HepG2 (cell line): ENCODE measurements at regions not wholly inside any gene's neighbourhood (a gene's known extent, or its start where the extent isn't known, plus 50 kb on each side); places are given as distances from the start of the nearest gene placed in this dataset.

Source experiments
- ATAC-seq: fragments of 200-7000 bp; cut with Tn5 transposase; 3 replicates; pipeline ENCODE4 v1.9.1; 2020; ENCODE audit warnings: mild to moderate bottlenecking, moderate library complexity
- BruUV-seq: library from RNA; stranded (reverse); fragments of 400-500 nt; replicated peaks from 2 replicates; lab custom pipeline; 2021; lab: Mats Ljungman, UMichigan
- CTCF ChIA-PET: fragments of 300-600 bp; formaldehyde crosslinking; extraction: SDS; loops from one replicate; lab custom pipeline; 2021; ENCODE audit warnings: low total read pairs, inconsistent platforms, low intra/inter-chr PET ratio; lab: Yijun Ruan, JAX
- POLR2A ChIA-PET: fragments of 350-600 bp; sonication (Branson Sonifier 250); formaldehyde crosslinking; loops from one replicate; lab custom pipeline; 2020; ENCODE audit warnings: antibody characterized with exemption, inconsistent platforms; lab: Yijun Ruan, JAX
- DNase-seq: peaks from one replicate; pipeline ENCODE4 v3.0.0-alpha.2; 2015; ENCODE audit warnings: low spot score
- FAIRE-seq: peaks from 3 replicates; lab custom pipeline; 2011; peaks lifted over from hg19 to GRCh38; lab: Jason Lieb, UNC
- H2AFZ ChIP-seq: one replicate; pipeline ENCODE4 v1.6.1; 2011; ENCODE audit warnings: low read length, inconsistent platforms
- H3K27ac ChIP-seq: fragments of 300-600 bp; 3 replicates; pipeline ENCODE4 v1.8.0; 2011; ENCODE audit warnings: mixed run types, mild to moderate bottlenecking, mixed read lengths, low read length, inconsistent platforms; ENCODE audit not compliant: insufficient read depth; ENCODE audit errors: extremely low read length
- H3K27me3 ChIP-seq, 2 experiments: fragments of 200-600 bp in 1 of 2; 2 replicates in 1 of 2; 3 replicates in 1 of 2; pipeline versions ENCODE4 v1.6.0 to v1.8.0; 2011; ENCODE audit warnings: low read length in 2 of 2, mild to moderate bottlenecking in 2 of 2, moderate library complexity in 2 of 2, inconsistent platforms in 1 of 2; ENCODE audit not compliant: insufficient read depth in 2 of 2, control insufficient read depth in 1 of 2
- H3K36me3 ChIP-seq, 2 experiments: fragments of 200-600 bp in 1 of 2; replicated peaks in 1 of 2; 2 replicates in 1 of 2; 3 replicates in 1 of 2; pipeline versions ENCODE4 v1.5.1 to v1.8.0; 2011; ENCODE audit warnings: low read length in 2 of 2, inconsistent platforms in 1 of 2; ENCODE audit not compliant: insufficient read depth in 2 of 2, control insufficient read depth in 1 of 2
- H3K4me1 ChIP-seq: 2 replicates; pipeline ENCODE4 v1.5.1; 2012; ENCODE audit warnings: low read length, inconsistent platforms; ENCODE audit not compliant: insufficient read depth
- H3K4me2 ChIP-seq: 2 replicates; pipeline ENCODE4 v1.6.0; 2011; ENCODE audit warnings: low read depth, low read length, inconsistent platforms
- H3K4me3 ChIP-seq, 3 experiments: fragments of 200-600 bp in 1 of 3; sonication (generic), shearing (Covaris generic) in 1 of 3; replicated peaks in 1 of 3; 2 replicates each; pipeline ENCODE4 v1.5.1; 2011 to 2016; ENCODE audit warnings: low read length in 3 of 3, inconsistent platforms in 2 of 3, low read depth in 2 of 3, mild to moderate bottlenecking in 2 of 3, control low read depth in 1 of 3, mixed read lengths in 1 of 3; ENCODE audit not compliant: insufficient read depth in 1 of 3
- H3K79me2 ChIP-seq: one replicate; pipeline ENCODE4 v1.6.1; 2011; ENCODE audit warnings: low read length, inconsistent platforms; ENCODE audit not compliant: insufficient read depth
- H3K9ac ChIP-seq: 2 replicates; pipeline ENCODE4 v1.6.0; 2011; ENCODE audit warnings: mild to moderate bottlenecking, low read depth, low read length, inconsistent platforms; ENCODE audit not compliant: insufficient read depth
- H3K9me3 ChIP-seq: 2 replicates; pipeline ENCODE4 v1.5.1; 2012; ENCODE audit warnings: mild to moderate bottlenecking, low read length
- H4K20me1 ChIP-seq: 2 replicates; pipeline ENCODE4 v1.6.0; 2011; ENCODE audit warnings: inconsistent platforms, mild to moderate bottlenecking, low read length, moderate library complexity; ENCODE audit not compliant: insufficient read depth
- ARNT ChIP-seq: fragments of 450-650 bp; IDR thresholded peaks from 2 replicates; pipeline ENCODE4 v1.6.1; 2017
- ASH2L ChIP-seq: fragments of 300-600, 200-600 bp; sonication (generic); IDR thresholded peaks from 2 replicates; pipeline ENCODE4 v1.7.0; 2017; ENCODE audit warnings: low read depth, mild to moderate bottlenecking, moderate library complexity, mixed read lengths, low read length; ENCODE audit not compliant: insufficient read length
- ATRX ChIP-seq: sonication (generic); formaldehyde crosslinking; IDR thresholded peaks from 2 replicates; pipeline ENCODE4 v1.4.0; 2020; ENCODE audit warnings: missing genetic modification reagents, borderline replicate concordance
- CBFB ChIP-seq: sonication (generic); formaldehyde crosslinking; IDR thresholded peaks from 2 replicates; pipeline ENCODE4 v1.4.0; 2020; ENCODE audit warnings: missing genetic modification reagents
- GTF2F1 ChIP-seq: fragments of 150-350 bp; IDR thresholded peaks from 2 replicates; pipeline ENCODE4 v1.6.1; 2014; ENCODE audit warnings: low read length
- HOXA5 ChIP-seq: sonication (generic); formaldehyde crosslinking; IDR thresholded peaks from 2 replicates; pipeline ENCODE4 v1.4.0; 2020; ENCODE audit warnings: missing genetic modification reagents
- KLF6 ChIP-seq: IDR thresholded peaks from 2 replicates; pipeline ENCODE4 v1.8.0; 2016; ENCODE audit warnings: missing biosample characterization, missing genetic modification reagents
- NKX3-1 ChIP-seq: sonication (generic); formaldehyde crosslinking; IDR thresholded peaks from 2 replicates; pipeline ENCODE4 v1.5.0; 2020; ENCODE audit warnings: missing genetic modification reagents
- SKI ChIP-seq: fragments of 450-650 bp; IDR thresholded peaks from one replicate; pipeline ENCODE4 v1.6.1; 2018; ENCODE audit warnings: mild to moderate bottlenecking; ENCODE audit not compliant: partially characterized antibody
- THAP11 ChIP-seq: IDR thresholded peaks from 2 replicates; pipeline ENCODE4 v1.6.1; 2016; ENCODE audit warnings: missing biosample characterization, missing genetic modification reagents
- ZNF138 ChIP-seq: sonication (generic); formaldehyde crosslinking; IDR thresholded peaks from 2 replicates; pipeline ENCODE4 v1.5.0; 2020; ENCODE audit warnings: mild to moderate bottlenecking, low read depth, missing genetic modification reagents
- ZNF282 ChIP-seq: fragments of 450-650 bp; IDR thresholded peaks from 2 replicates; pipeline ENCODE4 v1.6.1; 2018; ENCODE audit not compliant: partially characterized antibody
- ZNF430 ChIP-seq: sonication (generic); formaldehyde crosslinking; IDR thresholded peaks from 2 replicates; pipeline ENCODE4 v1.9.0; 2021; ENCODE audit warnings: mild to moderate bottlenecking, missing genetic modification reagents
- ZNF674 ChIP-seq: sonication (generic); formaldehyde crosslinking; IDR thresholded peaks from 2 replicates; pipeline ENCODE4 v1.5.0; 2020; ENCODE audit warnings: low read depth, mild to moderate bottlenecking, missing genetic modification reagents
- ZSCAN20 ChIP-seq: sonication (generic); formaldehyde crosslinking; IDR thresholded peaks from 2 replicates; pipeline ENCODE4 v1.4.0; 2020; ENCODE audit warnings: missing genetic modification reagents, mild to moderate bottlenecking, borderline replicate concordance
- WGBS: methylation state at CpG from one replicate; pipeline ENCODE4 v1.1.6; 2017; ENCODE audit warnings: low lambda C conversion rate; 5-methylcytosine and 5-hydroxymethylcytosine counted together
- in situ Hi-C: cut with HindIII; loops from 2 replicates; pipeline ENCODE4 v1.10.0; 2017; ENCODE audit warnings: low pct_unique_long_range_greater_than_20kb; ENCODE audit not compliant: extremely low pct_ligation_motif_present
- intact Hi-C: fragments of 100-400 bp; cut with micrococcal nuclease; formaldehyde crosslinking; loops from one replicate; pipeline ENCODE4 v1.10.0; 2022; ENCODE audit not compliant: unreplicated experiment
- TF ChIP-seq, protein P1 (sequence below): sonication (generic); formaldehyde crosslinking; IDR thresholded peaks from 2 replicates; pipeline ENCODE4 v1.4.0; 2020; ENCODE audit warnings: low read depth, missing genetic modification reagents
- TF ChIP-seq, protein P2 (sequence below): sonication (generic); formaldehyde crosslinking; IDR thresholded peaks from 2 replicates; pipeline ENCODE4 v1.5.0; 2020; ENCODE audit warnings: mild to moderate bottlenecking, missing genetic modification reagents
- TF ChIP-seq, protein P3 (sequence below): sonication (generic); formaldehyde crosslinking; conservative IDR thresholded peaks from 2 replicates; pipeline ENCODE4 v1.4.0; 2020; ENCODE audit warnings: missing genetic modification reagents
- TF ChIP-seq, protein P4 (sequence below): IDR thresholded peaks from 2 replicates; pipeline ENCODE4 v1.6.1; 2012; ENCODE audit warnings: inconsistent platforms

DNA sequence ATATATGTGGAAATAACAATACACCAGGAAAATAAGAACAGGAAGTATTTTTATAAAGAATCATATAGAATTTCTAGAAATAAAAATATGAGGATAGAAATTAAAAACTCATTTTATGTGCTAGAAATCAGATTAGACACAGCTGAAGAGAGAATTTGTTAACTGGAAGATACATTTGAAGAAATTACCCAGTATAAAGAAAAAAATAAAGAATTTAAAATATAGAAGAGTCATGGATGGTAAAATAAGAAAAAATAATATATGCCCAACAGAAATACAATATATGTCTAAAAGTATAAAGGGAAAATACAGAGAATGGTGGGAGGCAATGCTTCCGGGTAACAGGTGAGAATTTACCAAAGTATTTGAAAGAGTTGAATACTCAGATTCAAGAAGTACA is 539.9 kb downstream of the NR4A2 start (continued):
- TF ChIP-seq, protein P1, sequence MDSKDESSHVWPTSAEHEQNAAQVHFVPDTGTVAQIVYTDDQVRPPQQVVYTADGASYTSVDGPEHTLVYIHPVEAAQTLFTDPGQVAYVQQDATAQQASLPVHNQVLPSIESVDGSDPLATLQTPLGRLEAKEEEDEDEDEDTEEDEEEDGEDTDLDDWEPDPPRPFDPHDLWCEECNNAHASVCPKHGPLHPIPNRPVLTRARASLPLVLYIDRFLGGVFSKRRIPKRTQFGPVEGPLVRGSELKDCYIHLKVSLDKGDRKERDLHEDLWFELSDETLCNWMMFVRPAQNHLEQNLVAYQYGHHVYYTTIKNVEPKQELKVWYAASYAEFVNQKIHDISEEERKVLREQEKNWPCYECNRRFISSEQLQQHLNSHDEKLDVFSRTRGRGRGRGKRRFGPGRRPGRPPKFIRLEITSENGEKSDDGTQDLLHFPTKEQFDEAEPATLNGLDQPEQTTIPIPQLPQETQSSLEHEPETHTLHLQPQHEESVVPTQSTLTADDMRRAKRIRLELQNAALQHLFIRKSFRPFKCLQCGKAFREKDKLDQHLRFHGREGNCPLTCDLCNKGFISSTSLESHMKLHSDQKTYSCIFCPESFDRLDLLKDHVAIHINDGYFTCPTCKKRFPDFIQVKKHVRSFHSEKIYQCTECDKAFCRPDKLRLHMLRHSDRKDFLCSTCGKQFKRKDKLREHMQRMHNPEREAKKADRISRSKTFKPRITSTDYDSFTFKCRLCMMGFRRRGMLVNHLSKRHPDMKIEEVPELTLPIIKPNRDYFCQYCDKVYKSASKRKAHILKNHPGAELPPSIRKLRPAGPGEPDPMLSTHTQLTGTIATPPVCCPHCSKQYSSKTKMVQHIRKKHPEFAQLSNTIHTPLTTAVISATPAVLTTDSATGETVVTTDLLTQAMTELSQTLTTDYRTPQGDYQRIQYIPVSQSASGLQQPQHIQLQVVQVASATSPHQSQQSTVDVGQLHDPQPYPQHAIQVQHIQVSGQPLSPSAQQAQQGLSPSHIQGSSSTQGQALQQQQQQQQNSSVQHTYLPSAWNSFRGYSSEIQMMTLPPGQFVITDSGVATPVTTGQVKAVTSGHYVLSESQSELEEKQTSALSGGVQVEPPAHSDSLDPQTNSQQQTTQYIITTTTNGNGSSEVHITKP (CRISPR knock-in tag) = no peak
- TF ChIP-seq GTF2F1 (no peak), KLF6 (CRISPR knock-in tag) (no peak)

DNA sequence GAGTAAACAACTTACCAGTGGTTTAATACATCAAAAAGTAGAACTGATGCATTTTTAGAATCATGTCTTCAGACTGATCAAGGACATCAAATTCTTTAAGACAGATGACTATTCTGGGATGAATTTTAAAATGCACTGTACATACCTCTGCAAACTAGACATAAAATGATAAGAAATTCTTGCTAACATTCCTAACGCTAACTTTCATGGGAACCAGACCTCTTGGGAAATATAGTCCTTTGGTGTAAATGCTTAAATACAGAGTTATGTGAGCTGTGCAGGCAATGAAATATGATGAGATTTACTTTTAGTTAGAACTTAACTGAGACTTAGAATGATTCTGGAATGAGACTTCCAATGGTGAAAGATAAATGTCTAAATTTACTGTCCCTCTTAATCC is 562.0 kb downstream of the NR4A2 start:
- ChIA-PET CTCF (no interaction called here), POLR2A (no interaction called here)
- in situ Hi-C loops = no loop called here
- Histone ChIP-seq H3K9me3 (no peaks in the 10 kb centered on the region), H3K4me1 (no peaks in the 10 kb centered on the region), H2AFZ (no peak overlapping the region), H3K79me2 (no peaks in the 10 kb centered on the region), H3K27me3 (no peaks in the 10 kb centered on the region; a peak in 1 of 5 replicates), H3K9ac (no peak overlapping the region), H3K4me3 (no peak overlapping the region), H3K27ac (no peak overlapping the region), H4K20me1 (no peaks in the 10 kb centered on the region), H3K36me3 (no peaks in the 10 kb centered on the region), H3K4me2 (no peak overlapping the region)
- no peak for TF ChIP-seq ZNF282
- TF ChIP-seq CBFB (CRISPR knock-in tag) = no peak
- TF ChIP-seq ZNF674 (CRISPR knock-in tag) = no peak
- no peak for TF ChIP-seq SKI
- no peak for TF ChIP-seq ZSCAN20 (CRISPR knock-in tag)
- TF ChIP-seq HOXA5 = no peak
- TF ChIP-seq, protein P2, sequence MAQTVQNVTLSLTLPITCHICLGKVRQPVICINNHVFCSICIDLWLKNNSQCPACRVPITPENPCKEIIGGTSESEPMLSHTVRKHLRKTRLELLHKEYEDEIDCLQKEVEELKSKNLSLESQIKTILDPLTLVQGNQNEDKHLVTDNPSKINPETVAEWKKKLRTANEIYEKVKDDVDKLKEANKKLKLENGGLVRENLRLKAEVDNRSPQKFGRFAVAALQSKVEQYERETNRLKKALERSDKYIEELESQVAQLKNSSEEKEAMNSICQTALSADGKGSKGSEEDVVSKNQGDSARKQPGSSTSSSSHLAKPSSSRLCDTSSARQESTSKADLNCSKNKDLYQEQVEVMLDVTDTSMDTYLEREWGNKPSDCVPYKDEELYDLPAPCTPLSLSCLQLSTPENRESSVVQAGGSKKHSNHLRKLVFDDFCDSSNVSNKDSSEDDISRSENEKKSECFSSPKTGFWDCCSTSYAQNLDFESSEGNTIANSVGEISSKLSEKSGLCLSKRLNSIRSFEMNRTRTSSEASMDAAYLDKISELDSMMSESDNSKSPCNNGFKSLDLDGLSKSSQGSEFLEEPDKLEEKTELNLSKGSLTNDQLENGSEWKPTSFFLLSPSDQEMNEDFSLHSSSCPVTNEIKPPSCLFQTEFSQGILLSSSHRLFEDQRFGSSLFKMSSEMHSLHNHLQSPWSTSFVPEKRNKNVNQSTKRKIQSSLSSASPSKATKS (CRISPR knock-in tag) = no peak
- TF ChIP-seq, protein P3, sequence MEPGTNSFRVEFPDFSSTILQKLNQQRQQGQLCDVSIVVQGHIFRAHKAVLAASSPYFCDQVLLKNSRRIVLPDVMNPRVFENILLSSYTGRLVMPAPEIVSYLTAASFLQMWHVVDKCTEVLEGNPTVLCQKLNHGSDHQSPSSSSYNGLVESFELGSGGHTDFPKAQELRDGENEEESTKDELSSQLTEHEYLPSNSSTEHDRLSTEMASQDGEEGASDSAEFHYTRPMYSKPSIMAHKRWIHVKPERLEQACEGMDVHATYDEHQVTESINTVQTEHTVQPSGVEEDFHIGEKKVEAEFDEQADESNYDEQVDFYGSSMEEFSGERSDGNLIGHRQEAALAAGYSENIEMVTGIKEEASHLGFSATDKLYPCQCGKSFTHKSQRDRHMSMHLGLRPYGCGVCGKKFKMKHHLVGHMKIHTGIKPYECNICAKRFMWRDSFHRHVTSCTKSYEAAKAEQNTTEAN (CRISPR knock-in tag) = no peak
- TF ChIP-seq ARNT = no peak
- TF ChIP-seq THAP11 = no peak
- TF ChIP-seq NKX3-1 (CRISPR knock-in tag) = no peak
- no peak for TF ChIP-seq ZNF138
- TF ChIP-seq, protein P4, sequence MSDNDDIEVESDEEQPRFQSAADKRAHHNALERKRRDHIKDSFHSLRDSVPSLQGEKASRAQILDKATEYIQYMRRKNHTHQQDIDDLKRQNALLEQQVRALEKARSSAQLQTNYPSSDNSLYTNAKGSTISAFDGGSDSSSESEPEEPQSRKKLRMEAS = no peak
- no peak for TF ChIP-seq ASH2L
- TF ChIP-seq ZNF430 = no peak
- TF ChIP-seq ATRX (CRISPR knock-in tag) = no peak
- DNase-seq (no peak), ATAC-seq (no peak), FAIRE-seq (no peak)
- WGBS = 4% methylated on average over 1 of the region's 1 CpG
- no TSS peak for BruUV-seq
- intact Hi-C loops = no loop called here
